HG03159 (cell line): ENCODE measurements at regions not wholly inside any gene's neighbourhood (a gene's known extent, or its start where the extent isn't known, plus 50 kb on each side); places are given as distances from the start of the nearest gene placed in this dataset.
"Not testable (repeated sequence)": the region's sequence is repeated elsewhere in the genome, so short reads cannot be mapped to it uniquely, and the experiment has no call there.

Experiments
- ATAC-seq: cut with Tn5 transposase; IDR thresholded peaks from one replicate; pipeline ENCODE4 v1.9.1; 2021; ENCODE audit warnings: mild to moderate bottlenecking, moderate library complexity; ENCODE audit not compliant: unreplicated experiment

DNA sequence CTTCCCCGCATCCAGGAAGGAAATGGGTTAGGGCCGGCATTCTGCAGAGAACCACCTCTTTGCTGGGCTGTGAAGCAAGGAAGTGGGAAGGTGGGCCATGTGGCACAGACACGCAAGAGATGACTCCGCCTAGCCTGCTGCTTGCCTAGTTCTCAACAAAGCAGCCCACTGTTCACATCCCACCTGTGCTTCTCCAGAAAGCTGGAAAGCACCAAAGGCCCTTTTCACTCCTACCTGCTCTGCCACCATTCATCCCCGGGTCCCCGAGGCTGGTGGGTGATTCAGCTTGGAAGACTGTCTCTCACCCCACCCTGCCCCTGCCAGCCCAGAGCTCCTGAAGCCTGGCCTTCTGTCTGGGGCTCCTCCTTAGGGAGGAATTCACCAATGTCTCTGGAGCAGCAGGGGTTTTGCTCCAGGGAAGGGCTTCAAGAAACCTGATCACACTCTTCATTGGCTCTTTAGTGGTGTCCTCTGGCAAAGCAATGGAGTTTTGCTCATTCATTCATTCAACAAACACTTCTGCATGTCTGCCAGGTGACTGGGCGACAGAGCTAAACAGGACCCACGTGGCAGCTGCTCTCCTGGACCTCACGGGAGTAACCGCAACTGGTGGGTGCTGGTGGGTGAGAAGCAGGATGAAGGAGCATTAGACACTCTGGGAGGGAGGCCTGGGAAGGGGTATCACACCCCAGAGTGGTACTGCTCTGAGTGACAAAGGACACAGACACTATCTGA lies 145.4 kb upstream of the TLE3 start:
- ATAC-seq: no peak

GRCh38 chr15:70241561-70242320 lies 144.0 kb upstream of the TLE3 start:
- ATAC-seq: no peak

GRCh38 chr15:70240820-70241430 lies 143.2 kb upstream of the TLE3 start:
- no peak for ATAC-seq

GRCh38 chr15:70240082-70240481 lies 142.4 kb upstream of the TLE3 start:
- ATAC-seq: peak; percentile 72

- no peak for ATAC-seq
Observed at GRCh38 chr15:70238917-70239316, 141.2 kb upstream of the TLE3 start.

DNA sequence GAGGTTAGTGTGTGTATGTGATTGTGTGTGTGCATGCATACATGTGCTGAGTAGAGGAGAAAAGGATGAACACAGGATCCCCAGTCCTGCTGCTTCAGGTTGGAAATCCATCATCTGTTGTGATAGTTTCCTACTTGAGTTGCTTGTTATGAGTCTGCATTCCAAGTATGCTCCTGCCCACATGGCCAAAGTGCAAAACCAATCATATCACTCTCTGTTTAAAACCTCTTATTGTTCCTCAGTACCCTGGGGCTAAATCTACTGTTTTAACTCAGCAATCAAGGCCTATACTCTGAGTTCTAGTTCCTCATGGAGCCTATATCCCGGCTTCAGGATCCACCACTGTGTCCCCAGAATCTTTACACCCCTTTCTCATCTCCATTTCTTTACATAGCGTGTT lies 139.9 kb upstream of the TLE3 start:
- ATAC-seq: no peak

DNA sequence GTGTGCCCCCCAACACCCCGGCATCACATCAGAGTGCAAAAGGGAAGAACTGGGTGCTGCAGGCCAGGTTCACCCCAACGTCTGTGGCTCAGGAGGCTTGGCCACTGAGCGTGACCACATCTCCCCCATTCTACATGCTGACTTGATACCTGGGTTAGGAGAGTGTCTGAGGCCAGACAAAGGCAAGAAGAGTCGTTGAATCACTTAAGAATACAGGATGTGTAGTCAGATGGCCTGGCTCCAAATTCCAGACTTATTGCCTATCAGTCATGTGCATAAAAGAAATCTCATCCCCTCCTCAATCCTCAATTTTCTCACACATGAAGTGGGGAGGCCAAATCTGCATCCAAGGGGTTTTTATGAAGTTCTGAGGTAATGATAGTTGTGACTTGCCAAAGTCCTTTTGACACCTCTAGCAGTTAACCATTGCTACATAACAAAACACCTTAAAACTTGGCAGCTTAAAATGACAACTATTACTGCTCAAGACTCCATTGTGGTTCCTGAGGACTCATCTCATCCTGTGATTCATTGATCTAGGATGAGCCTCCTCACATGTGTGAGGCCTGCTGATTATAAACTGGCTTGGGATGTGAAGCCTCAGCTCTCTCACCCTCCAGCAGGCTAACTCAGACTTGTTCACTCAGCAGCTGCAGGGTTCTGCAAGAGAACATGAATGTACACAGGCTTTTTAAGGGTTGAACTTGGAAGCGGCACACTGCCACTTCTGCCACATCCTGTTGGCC lies 138.8 kb upstream of the TLE3 start:
- ATAC-seq: no peak

DNA sequence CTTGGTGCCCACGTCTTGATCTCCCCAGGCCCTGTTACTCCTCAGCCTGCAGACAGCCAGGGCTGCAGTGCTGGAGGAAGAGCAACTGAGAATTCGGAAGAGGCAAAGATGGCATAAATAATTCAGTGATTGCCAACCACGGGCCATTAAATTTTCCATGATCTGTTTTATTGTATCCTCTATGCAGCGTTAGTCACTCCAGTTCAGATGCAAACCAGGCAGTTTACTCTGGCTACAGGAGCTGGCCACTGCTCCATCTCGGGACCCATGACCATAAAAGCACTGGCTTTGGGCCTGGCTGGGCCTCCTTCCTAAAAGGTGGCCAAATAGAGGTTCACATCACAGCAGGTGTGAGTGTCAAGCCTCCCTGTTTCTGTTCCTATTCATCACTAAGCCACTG lies 137.6 kb upstream of the TLE3 start:
- ATAC-seq: no peak

- ATAC-seq: no peak
Observed at GRCh38 chr15:70234256-70234905, 136.7 kb upstream of the TLE3 start.

GRCh38 chr15:70231484-70231883 lies 133.8 kb upstream of the TLE3 start:
- no peak for ATAC-seq

- ATAC-seq: not testable (repeated sequence)
Observed at GRCh38 chr15:70227918-70228317, 130.2 kb upstream of the TLE3 start.

GRCh38 chr15:70227147-70227546 lies 129.4 kb upstream of the TLE3 start:
- no peak for ATAC-seq

- ATAC-seq: no peak
Observed at GRCh38 chr15:70226337-70226980, 128.7 kb upstream of the TLE3 start.

GRCh38 chr15:70225416-70225815 lies 127.7 kb upstream of the TLE3 start:
- ATAC-seq: no peak

DNA sequence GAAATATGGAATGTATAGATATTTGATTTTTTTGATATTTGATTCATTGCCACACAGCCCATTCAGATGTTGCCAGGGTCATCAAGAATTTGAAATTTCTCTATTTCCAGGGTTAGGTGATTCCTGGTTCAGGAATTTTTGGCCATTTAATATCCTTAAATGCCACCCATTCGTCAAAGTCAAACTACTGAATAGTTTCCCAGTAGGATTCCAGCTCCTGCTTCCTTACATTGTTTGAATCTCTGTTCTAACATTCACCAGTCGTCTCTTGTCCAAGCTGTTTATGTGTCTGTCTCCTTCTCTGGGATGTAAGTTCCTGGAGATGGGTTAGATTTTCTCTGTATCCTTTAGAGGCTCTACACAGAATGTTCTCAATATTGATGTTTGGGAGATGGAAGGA lies 124.9 kb upstream of the TLE3 start:
- no peak for ATAC-seq

DNA sequence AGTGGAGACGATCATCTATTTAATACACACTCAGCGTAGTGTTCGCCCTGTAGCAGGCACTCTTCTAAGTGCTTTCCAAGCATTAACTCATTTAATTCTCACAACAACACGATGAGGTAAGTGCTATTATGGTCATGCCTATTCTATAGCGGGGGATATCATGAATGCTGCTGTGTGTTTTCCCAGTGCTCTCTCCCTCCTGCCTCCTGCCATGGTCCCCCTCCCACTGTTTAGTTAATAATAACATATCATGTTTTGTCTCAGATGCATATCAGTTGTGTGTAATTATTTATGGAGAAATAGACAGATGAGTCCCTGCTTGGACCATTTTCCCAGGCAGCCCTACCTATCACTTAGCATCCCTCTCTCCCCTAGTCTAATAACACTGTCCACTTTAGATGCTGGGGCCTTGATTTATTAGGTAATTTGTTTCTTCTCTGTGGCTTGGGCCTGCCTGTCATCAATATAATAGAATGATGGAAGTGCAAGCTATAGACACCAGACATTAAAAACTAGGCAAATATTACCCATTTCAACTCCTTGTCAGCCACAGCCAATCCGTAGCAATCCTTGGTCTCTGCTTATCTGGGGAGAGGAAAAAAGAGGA lies 122.9 kb upstream of the TLE3 start:
- ATAC-seq: no peak

- ATAC-seq: no peak
Observed at GRCh38 chr15:70219966-70220365, 122.2 kb upstream of the TLE3 start.

DNA sequence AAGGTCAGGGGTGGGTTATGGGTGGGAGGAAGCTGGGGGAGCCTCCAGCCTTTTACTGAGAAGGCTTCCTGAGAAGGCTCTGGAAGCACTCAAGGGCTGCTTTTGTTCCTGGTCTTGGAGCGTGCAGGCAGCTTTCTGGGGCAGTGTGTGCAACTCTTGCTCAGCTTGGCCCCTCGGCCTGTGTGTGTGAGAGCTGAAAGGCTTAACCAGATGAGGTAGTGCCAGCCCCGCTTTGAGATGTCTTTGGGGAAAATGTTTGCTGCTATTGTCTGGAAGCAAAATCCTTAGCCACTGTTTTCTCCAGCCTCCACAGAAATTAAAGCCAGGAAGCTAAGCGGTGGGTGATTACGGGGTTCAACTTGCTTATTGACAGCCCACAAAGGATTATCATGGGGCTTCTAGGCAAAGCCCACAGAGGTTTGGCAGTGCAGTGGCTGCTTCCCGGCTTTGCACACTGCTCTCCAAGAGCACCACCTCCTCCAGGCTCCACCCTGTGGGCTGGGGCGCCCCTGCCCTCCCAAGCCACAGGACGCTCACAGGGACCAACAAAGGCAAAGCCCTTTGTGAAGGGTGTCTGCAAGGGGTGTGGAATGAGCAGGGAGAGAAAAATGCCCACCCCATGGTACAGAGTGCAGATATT lies 121.7 kb upstream of the TLE3 start:
- ATAC-seq: no peak
